ENCODE measurements at regions not wholly inside any gene's neighbourhood (a gene's known extent, or its start where the extent isn't known, plus 50 kb on each side); places are given as distances from the start of the nearest gene placed in this dataset.

DNA sequence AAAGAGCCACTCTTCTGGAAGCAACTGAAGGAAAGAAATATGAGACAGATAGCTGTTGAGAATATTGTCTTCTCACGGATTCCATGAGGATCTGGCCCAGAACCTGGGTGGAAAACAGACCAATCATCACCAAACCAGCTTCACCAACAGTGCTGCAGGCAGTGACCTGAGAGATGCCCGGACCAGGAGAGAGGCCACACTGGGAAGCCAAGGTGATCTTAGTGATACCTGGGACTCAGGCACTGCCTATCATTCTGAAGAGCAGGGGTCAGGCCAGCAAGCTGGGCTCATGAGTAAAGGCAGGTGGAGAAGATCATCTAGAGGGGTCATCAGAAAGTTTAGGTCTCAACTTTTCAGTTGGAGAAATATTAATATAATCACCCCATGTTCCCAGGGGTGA, 595.8 kb upstream of the CADM1 start:
- no peaks in the 10 kb centered on the region for H3K36me3 ChIP-seq (ENCODE audit: control insufficient read depth in 2 of 2, insufficient read depth in 2 of 2, low read length in 1 of 2)
- H3K27me3 ChIP-seq (ENCODE audit: control insufficient read depth in 2 of 2, insufficient read depth in 1 of 2, low read length in 1 of 2): no peaks in the 10 kb centered on the region
- no peak overlapping the region for H3K4me3 ChIP-seq (ENCODE audit: low read length in 2 of 2)
- no peak overlapping the region for H3K27ac ChIP-seq (ENCODE audit: low read depth in 1 of 2, low read length in 1 of 2)
- 85% methylated on average over 2 of the region's 2 CpGs for WGBS
- no peaks in the 10 kb centered on the region for H3K4me1 ChIP-seq (ENCODE audit: control insufficient read depth in 2 of 2, insufficient read depth in 2 of 2, low read length in 2 of 2)
- H3K9me3 ChIP-seq (ENCODE audit: control insufficient read depth in 2 of 2, insufficient read depth in 1 of 2, low read length in 1 of 2): no peaks in the 10 kb centered on the region
- DNase-seq (ENCODE audit: low read depth in 6 of 9, low spot score in 9 of 9): no peak

- DNase-seq (ENCODE audit: low read depth in 6 of 9, low spot score in 9 of 9): no peak
- H3K36me3 ChIP-seq (ENCODE audit: control insufficient read depth in 2 of 2, insufficient read depth in 2 of 2, low read length in 1 of 2): no peaks in the 10 kb centered on the region
- no peaks in the 10 kb centered on the region for H3K9me3 ChIP-seq (ENCODE audit: control insufficient read depth in 2 of 2, insufficient read depth in 1 of 2, low read length in 1 of 2)
- no peaks in the 10 kb centered on the region for H3K27me3 ChIP-seq (ENCODE audit: control insufficient read depth in 2 of 2, insufficient read depth in 1 of 2, low read length in 1 of 2)
- H3K4me3 ChIP-seq (ENCODE audit: low read length in 2 of 2): no peak overlapping the region
- no peak overlapping the region for H3K27ac ChIP-seq (ENCODE audit: low read depth in 1 of 2, low read length in 1 of 2)
- 94% methylated on average over 6 of the region's 6 CpGs for WGBS
- H3K4me1 ChIP-seq (ENCODE audit: control insufficient read depth in 2 of 2, insufficient read depth in 2 of 2, low read length in 2 of 2): no peaks in the 10 kb centered on the region
Observed at GRCh38 chr11:116099541-116099940, 595.3 kb upstream of the CADM1 start.

DNA sequence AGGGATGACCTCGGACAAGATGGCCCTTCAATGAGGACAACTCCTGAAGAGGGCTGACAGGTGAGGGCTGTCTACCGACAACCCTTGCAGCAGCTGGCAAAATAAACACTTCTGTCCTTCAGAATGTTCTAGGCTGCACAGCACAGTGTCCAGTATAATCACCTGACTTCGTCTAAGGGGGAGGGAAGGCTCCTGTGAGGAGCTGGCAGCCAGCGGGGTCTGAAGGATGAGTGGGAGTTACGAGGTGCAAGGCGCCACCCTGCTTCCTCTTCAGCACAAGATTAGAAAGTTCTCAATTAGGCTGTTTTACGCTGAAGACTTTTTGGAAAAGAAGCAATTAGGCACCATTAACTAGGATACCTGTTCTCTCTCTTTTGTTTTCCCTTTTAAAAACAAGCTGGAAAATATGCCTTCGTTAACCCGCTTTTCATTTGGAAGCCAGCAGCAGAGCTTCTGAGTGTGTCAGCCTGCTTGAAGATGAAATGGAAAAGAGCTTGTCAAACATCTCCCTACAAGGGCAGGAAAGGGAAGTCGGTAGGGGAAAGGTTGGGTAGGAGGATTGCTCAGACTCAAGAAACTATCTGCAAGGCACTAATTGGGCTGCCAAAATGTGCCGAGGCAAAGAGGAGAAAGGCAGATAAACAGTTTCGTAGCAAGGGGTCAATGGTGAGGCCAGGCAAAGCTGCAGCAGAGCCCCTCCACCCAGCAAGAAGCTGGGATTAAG, 592.2 kb upstream of the CADM1 start:
- H3K27me3 ChIP-seq (ENCODE audit: control insufficient read depth in 2 of 2, insufficient read depth in 1 of 2, low read length in 1 of 2): no peaks in the 10 kb centered on the region
- H3K4me3 ChIP-seq (ENCODE audit: low read length in 2 of 2): no peak overlapping the region
- no peak for DNase-seq (ENCODE audit: low read depth in 6 of 9, low spot score in 9 of 9)
- WGBS: 66% methylated on average over 12 of the region's 12 CpGs
- H3K9me3 ChIP-seq (ENCODE audit: control insufficient read depth in 2 of 2, insufficient read depth in 1 of 2, low read length in 1 of 2): no peaks in the 10 kb centered on the region
- no peaks in the 10 kb centered on the region for H3K36me3 ChIP-seq (ENCODE audit: control insufficient read depth in 2 of 2, insufficient read depth in 2 of 2, low read length in 1 of 2)
- no peak overlapping the region for H3K27ac ChIP-seq (ENCODE audit: low read depth in 1 of 2, low read length in 1 of 2)
- H3K4me1 ChIP-seq (ENCODE audit: control insufficient read depth in 2 of 2, insufficient read depth in 2 of 2, low read length in 2 of 2): no peaks in the 10 kb centered on the region

GRCh38 chr11:116093481-116094270, 589.5 kb upstream of the CADM1 start:
- Histone ChIP-seq H3K4me1 (ENCODE audit: control insufficient read depth in 2 of 2, insufficient read depth in 2 of 2, low read length in 2 of 2) (no peaks in the 10 kb centered on the region), H3K27me3 (ENCODE audit: control insufficient read depth in 2 of 2, insufficient read depth in 1 of 2, low read length in 1 of 2) (no peaks in the 10 kb centered on the region), H3K36me3 (ENCODE audit: control insufficient read depth in 2 of 2, insufficient read depth in 2 of 2, low read length in 1 of 2) (no peaks in the 10 kb centered on the region), H3K4me3 (ENCODE audit: low read length in 2 of 2) (no peak overlapping the region), H3K27ac (ENCODE audit: low read depth in 1 of 2, low read length in 1 of 2) (no peak overlapping the region), H3K9me3 (ENCODE audit: control insufficient read depth in 2 of 2, insufficient read depth in 1 of 2, low read length in 1 of 2) (no peaks in the 10 kb centered on the region)
- no peak for DNase-seq (ENCODE audit: low read depth in 6 of 9, low spot score in 9 of 9)
- WGBS: 88% methylated on average over 2 of the region's 2 CpGs

- 72% methylated on average over 7 of the region's 7 CpGs for WGBS
- Histone ChIP-seq H3K27ac (ENCODE audit: low read depth in 1 of 2, low read length in 1 of 2) (no peak overlapping the region), H3K27me3 (ENCODE audit: control insufficient read depth in 2 of 2, insufficient read depth in 1 of 2, low read length in 1 of 2) (no peaks in the 10 kb centered on the region), H3K4me1 (ENCODE audit: control insufficient read depth in 2 of 2, insufficient read depth in 2 of 2, low read length in 2 of 2) (no peaks in the 10 kb centered on the region), H3K36me3 (ENCODE audit: control insufficient read depth in 2 of 2, insufficient read depth in 2 of 2, low read length in 1 of 2) (no peaks in the 10 kb centered on the region), H3K4me3 (ENCODE audit: low read length in 2 of 2) (no peak overlapping the region), H3K9me3 (ENCODE audit: control insufficient read depth in 2 of 2, insufficient read depth in 1 of 2, low read length in 1 of 2) (no peaks in the 10 kb centered on the region)
- no peak for DNase-seq (ENCODE audit: low read depth in 6 of 9, low spot score in 9 of 9)
Observed at GRCh38 chr11:116093065-116093464, 588.9 kb upstream of the CADM1 start.

GRCh38 chr11:116086426-116086825, 582.2 kb upstream of the CADM1 start:
- DNase-seq (ENCODE audit: low read depth in 6 of 9, low spot score in 9 of 9): no peak
- H3K27ac ChIP-seq (ENCODE audit: low read depth in 1 of 2, low read length in 1 of 2): no peak overlapping the region
- H3K4me3 ChIP-seq (ENCODE audit: low read length in 2 of 2): no peak overlapping the region
- no peaks in the 10 kb centered on the region for H3K9me3 ChIP-seq (ENCODE audit: control insufficient read depth in 2 of 2, insufficient read depth in 1 of 2, low read length in 1 of 2)
- WGBS: 80% methylated on average over 1 of the region's 1 CpG
- no peaks in the 10 kb centered on the region for H3K36me3 ChIP-seq (ENCODE audit: control insufficient read depth in 2 of 2, insufficient read depth in 2 of 2, low read length in 1 of 2)
- no peaks in the 10 kb centered on the region for H3K4me1 ChIP-seq (ENCODE audit: control insufficient read depth in 2 of 2, insufficient read depth in 2 of 2, low read length in 2 of 2)
- H3K27me3 ChIP-seq (ENCODE audit: control insufficient read depth in 2 of 2, insufficient read depth in 1 of 2, low read length in 1 of 2): no peaks in the 10 kb centered on the region

- Histone ChIP-seq H3K4me3 (ENCODE audit: low read length in 2 of 2) (no peak overlapping the region), H3K9me3 (ENCODE audit: control insufficient read depth in 2 of 2, insufficient read depth in 1 of 2, low read length in 1 of 2) (no peaks in the 10 kb centered on the region), H3K27ac (ENCODE audit: low read depth in 1 of 2, low read length in 1 of 2) (no peak overlapping the region), H3K36me3 (ENCODE audit: control insufficient read depth in 2 of 2, insufficient read depth in 2 of 2, low read length in 1 of 2) (no peaks in the 10 kb centered on the region), H3K4me1 (ENCODE audit: control insufficient read depth in 2 of 2, insufficient read depth in 2 of 2, low read length in 2 of 2) (no peaks in the 10 kb centered on the region), H3K27me3 (ENCODE audit: control insufficient read depth in 2 of 2, insufficient read depth in 1 of 2, low read length in 1 of 2) (no peaks in the 10 kb centered on the region)
- no peak for DNase-seq (ENCODE audit: low read depth in 6 of 9, low spot score in 9 of 9)
- 86% methylated on average over 7 of the region's 7 CpGs for WGBS
Observed at GRCh38 chr11:116085031-116085635, 580.9 kb upstream of the CADM1 start.

DNA sequence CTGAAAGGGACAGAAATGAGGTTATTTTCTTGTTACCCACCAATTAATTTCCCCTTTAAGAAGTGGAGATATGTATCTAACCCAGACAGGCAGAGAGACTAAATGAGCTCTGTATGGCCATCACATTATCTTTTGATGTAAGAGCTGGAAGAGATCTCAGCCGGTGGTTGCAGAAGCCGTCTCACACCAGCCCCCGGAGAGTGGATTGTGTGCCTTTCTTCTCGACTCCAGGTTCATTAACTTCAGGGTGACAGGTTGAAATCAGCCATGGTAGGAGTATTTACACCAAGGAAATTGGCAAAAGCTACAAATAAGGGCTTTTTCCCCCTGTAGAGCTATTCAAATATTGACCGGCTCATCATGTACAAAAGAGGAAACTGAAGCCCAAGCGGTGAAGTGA, 580.3 kb upstream of the CADM1 start:
- Histone ChIP-seq H3K4me3 (ENCODE audit: low read length in 2 of 2) (no peak overlapping the region), H3K27ac (ENCODE audit: low read depth in 1 of 2, low read length in 1 of 2) (no peak overlapping the region), H3K27me3 (ENCODE audit: control insufficient read depth in 2 of 2, insufficient read depth in 1 of 2, low read length in 1 of 2) (no peaks in the 10 kb centered on the region), H3K4me1 (ENCODE audit: control insufficient read depth in 2 of 2, insufficient read depth in 2 of 2, low read length in 2 of 2) (no peaks in the 10 kb centered on the region), H3K9me3 (ENCODE audit: control insufficient read depth in 2 of 2, insufficient read depth in 1 of 2, low read length in 1 of 2) (no peaks in the 10 kb centered on the region), H3K36me3 (ENCODE audit: control insufficient read depth in 2 of 2, insufficient read depth in 2 of 2, low read length in 1 of 2) (no peaks in the 10 kb centered on the region)
- no peak for DNase-seq (ENCODE audit: low read depth in 6 of 9, low spot score in 9 of 9)
- WGBS: 92% methylated on average over 6 of the region's 6 CpGs

DNA sequence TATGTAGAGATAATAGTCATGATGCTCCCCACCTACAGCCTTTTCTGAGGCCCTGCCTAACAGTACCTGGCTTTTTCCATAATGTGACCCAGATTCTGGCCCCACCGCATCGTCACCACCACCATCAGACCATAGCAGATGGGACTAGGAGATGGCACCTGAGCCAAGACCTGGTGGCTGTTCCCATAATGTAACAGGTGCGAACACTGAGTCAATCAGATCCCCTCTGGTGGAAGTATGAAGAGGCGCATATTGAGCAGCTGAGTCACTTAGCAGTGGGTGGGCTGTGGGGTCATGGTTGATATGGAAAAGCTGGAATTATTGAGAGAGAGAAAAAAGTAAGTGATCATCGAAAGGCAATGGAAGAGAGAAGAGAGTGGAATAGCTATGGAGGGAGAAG, 578.0 kb upstream of the CADM1 start:
- Histone ChIP-seq H3K36me3 (ENCODE audit: control insufficient read depth in 2 of 2, insufficient read depth in 2 of 2, low read length in 1 of 2) (no peaks in the 10 kb centered on the region), H3K4me1 (ENCODE audit: control insufficient read depth in 2 of 2, insufficient read depth in 2 of 2, low read length in 2 of 2) (no peaks in the 10 kb centered on the region), H3K27ac (ENCODE audit: low read depth in 1 of 2, low read length in 1 of 2) (no peak overlapping the region), H3K9me3 (ENCODE audit: control insufficient read depth in 2 of 2, insufficient read depth in 1 of 2, low read length in 1 of 2) (no peaks in the 10 kb centered on the region), H3K27me3 (ENCODE audit: control insufficient read depth in 2 of 2, insufficient read depth in 1 of 2, low read length in 1 of 2) (no peaks in the 10 kb centered on the region), H3K4me3 (ENCODE audit: low read length in 2 of 2) (no peak overlapping the region)
- DNase-seq (ENCODE audit: low read depth in 6 of 9, low spot score in 9 of 9): no peak
- WGBS: 96% methylated on average over 5 of the region's 5 CpGs

Data from thymus (tissue), 11 donors.